HG02981 (cell line): ENCODE measurements at regions not wholly inside any gene's neighbourhood (a gene's known extent, or its start where the extent isn't known, plus 50 kb on each side); places are given as distances from the start of the nearest gene placed in this dataset.
"Not testable (repeated sequence)": the region's sequence is repeated elsewhere in the genome, so short reads cannot be mapped to it uniquely, and the experiment has no call there.

ENCODE experiments used
- ATAC-seq: cut with Tn5 transposase; IDR thresholded peaks from one replicate; pipeline ENCODE4 v1.9.1; 2021; ENCODE audit warnings: mild to moderate bottlenecking, moderate library complexity; ENCODE audit not compliant: unreplicated experiment

- no peak for ATAC-seq
Observed at GRCh38 chr14:27536748-27537147, 938.9 kb upstream of the NOVA1 start.

- ATAC-seq = no peak
Observed at GRCh38 chr14:27546111-27546510, 948.3 kb upstream of the NOVA1 start.

GRCh38 chr14:27553790-27554189 is 956.0 kb upstream of the NOVA1 start:
- no peak for ATAC-seq

- ATAC-seq = no peak
Observed at GRCh38 chr14:27557445-27557844, 959.6 kb upstream of the NOVA1 start.

GRCh38 chr14:27559848-27560247 is 962.0 kb upstream of the NOVA1 start:
- no peak for ATAC-seq

GRCh38 chr14:27566843-27567382 is 969.1 kb upstream of the NOVA1 start:
- no peak for ATAC-seq

GRCh38 chr14:27573018-27573417 is 975.2 kb upstream of the NOVA1 start:
- ATAC-seq = no peak

- no peak for ATAC-seq
Observed at GRCh38 chr14:27587103-27587502, 989.3 kb upstream of the NOVA1 start.

GRCh38 chr14:27605282-27605681 is 1007.4 kb upstream of the NOVA1 start:
- ATAC-seq = no peak

- ATAC-seq = no peak
Observed at GRCh38 chr14:27608377-27608776, 1010.5 kb upstream of the NOVA1 start.

- ATAC-seq = no peak
Observed at GRCh38 chr14:27612121-27612520, 1014.3 kb upstream of the NOVA1 start.

- ATAC-seq = no peak
Observed at GRCh38 chr14:27613102-27613501, 1015.3 kb upstream of the NOVA1 start.

GRCh38 chr14:27623782-27624181 is 1025.9 kb upstream of the NOVA1 start:
- ATAC-seq = no peak

- ATAC-seq = no peak
Observed at GRCh38 chr14:27634056-27634970, 1036.5 kb upstream of the NOVA1 start.

- not testable (repeated sequence) for ATAC-seq
Observed at GRCh38 chr14:27640688-27641087, 1042.9 kb upstream of the NOVA1 start.

- no peak for ATAC-seq
Observed at GRCh38 chr14:27642251-27642866, 1044.5 kb upstream of the NOVA1 start.

GRCh38 chr14:27660683-27661082 is 1062.8 kb upstream of the NOVA1 start:
- ATAC-seq = no peak

GRCh38 chr14:27668531-27668930 is 1070.7 kb upstream of the NOVA1 start:
- ATAC-seq = no peak

GRCh38 chr14:27672047-27672446 is 1074.2 kb upstream of the NOVA1 start:
- no peak for ATAC-seq

GRCh38 chr14:27672811-27673737 is 1075.2 kb upstream of the NOVA1 start:
- ATAC-seq = not testable (repeated sequence)

GRCh38 chr14:27686137-27686536 is 1080.5 kb upstream of the FOXG1 start:
- ATAC-seq = no peak
